Lower leg skin (tissue), 3 donors: ENCODE measurements at regions not wholly inside any gene's neighbourhood (a gene's known extent, or its start where the extent isn't known, plus 50 kb on each side); places are given as distances from the start of the nearest gene placed in this dataset.
"Not testable (repeated sequence)": the region's sequence is repeated elsewhere in the genome, so short reads cannot be mapped to it uniquely, and the experiment has no call there.

Experiments
- POLR2A ChIP-seq, 2 donors: fragments of 450-650 bp; IDR thresholded peaks; one replicate each; pipeline ENCODE4 v1.6.1; 2016 to 2017; ENCODE audit warnings: antibody characterized with exemption in 2 of 2, mild to moderate bottlenecking in 1 of 2, moderate library complexity in 1 of 2
- TF ChIP-seq, protein P1 (sequence below), 3 donors: fragments of 450-650 bp; IDR thresholded peaks; one replicate each; pipeline ENCODE4 v1.5.1; 2016; ENCODE audit warnings: antibody characterized with exemption in 3 of 3, mild to moderate bottlenecking in 3 of 3, moderate library complexity in 2 of 3

DNA sequence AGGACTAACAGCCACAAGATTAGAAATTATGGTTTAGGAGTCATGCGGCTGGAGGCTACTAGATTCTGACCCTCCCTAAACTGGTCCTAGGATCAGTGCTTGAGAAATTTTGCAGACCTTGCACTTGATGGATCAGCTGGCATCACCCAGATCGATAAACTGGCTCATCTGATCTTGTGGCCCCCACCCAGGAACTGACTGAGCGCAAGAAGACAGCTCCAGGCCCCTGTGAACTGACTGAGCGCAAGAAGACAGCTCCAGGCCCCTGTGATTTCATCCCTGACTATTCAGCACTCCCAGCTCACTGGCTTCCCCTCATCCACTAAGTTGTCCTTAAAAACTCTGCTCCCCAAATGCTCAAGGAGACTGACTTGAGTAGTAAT lies 67.8 kb downstream of the MRPL36 start:
- TF ChIP-seq, protein P1, sequence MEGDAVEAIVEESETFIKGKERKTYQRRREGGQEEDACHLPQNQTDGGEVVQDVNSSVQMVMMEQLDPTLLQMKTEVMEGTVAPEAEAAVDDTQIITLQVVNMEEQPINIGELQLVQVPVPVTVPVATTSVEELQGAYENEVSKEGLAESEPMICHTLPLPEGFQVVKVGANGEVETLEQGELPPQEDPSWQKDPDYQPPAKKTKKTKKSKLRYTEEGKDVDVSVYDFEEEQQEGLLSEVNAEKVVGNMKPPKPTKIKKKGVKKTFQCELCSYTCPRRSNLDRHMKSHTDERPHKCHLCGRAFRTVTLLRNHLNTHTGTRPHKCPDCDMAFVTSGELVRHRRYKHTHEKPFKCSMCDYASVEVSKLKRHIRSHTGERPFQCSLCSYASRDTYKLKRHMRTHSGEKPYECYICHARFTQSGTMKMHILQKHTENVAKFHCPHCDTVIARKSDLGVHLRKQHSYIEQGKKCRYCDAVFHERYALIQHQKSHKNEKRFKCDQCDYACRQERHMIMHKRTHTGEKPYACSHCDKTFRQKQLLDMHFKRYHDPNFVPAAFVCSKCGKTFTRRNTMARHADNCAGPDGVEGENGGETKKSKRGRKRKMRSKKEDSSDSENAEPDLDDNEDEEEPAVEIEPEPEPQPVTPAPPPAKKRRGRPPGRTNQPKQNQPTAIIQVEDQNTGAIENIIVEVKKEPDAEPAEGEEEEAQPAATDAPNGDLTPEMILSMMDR (IDR thresholded peaks at IDR 0.05), result not testable (repeated sequence)
- not testable (repeated sequence) for TF ChIP-seq POLR2A (IDR thresholded peaks at IDR 0.05)
